Thyroid gland (tissue), 4 donors: ENCODE measurements at regions not wholly inside any gene's neighbourhood (a gene's known extent, or its start where the extent isn't known, plus 50 kb on each side); places are given as distances from the start of the nearest gene placed in this dataset.

Experiments
- CTCF ChIP-seq, 6 experiments: fragments of 200-600 bp in 3 of 6; fragments of 450-650 bp in 3 of 6; sonication (generic) in 3 of 6; IDR thresholded peaks; one replicate each; pipeline ENCODE4 v1.5.1; 2016 to 2019; ENCODE audit warnings: antibody characterized with exemption in 6 of 6, mild to moderate bottlenecking in 2 of 6, inconsistent platforms in 1 of 6, moderate library complexity in 1 of 6
- POLR2A ChIP-seq, 2 donors: fragments of 450-650 bp; IDR thresholded peaks; one replicate each; pipeline ENCODE4 v1.6.1; 2017; ENCODE audit warnings: antibody characterized with exemption in 2 of 2, mild to moderate bottlenecking in 2 of 2, moderate library complexity in 1 of 2

- TF ChIP-seq CTCF (IDR thresholded peaks at IDR 0.05) (no peak), POLR2A (IDR thresholded peaks at IDR 0.05) (no peak)
Observed at GRCh38 chr22:48358886-48359612, 1468.6 kb downstream of the BRD1 start.
